HG03521 (cell line): ENCODE measurements at regions not wholly inside any gene's neighbourhood (a gene's known extent, or its start where the extent isn't known, plus 50 kb on each side); places are given as distances from the start of the nearest gene placed in this dataset.

Experiments
- ATAC-seq: cut with Tn5 transposase; IDR thresholded peaks from one replicate; pipeline ENCODE4 v1.9.1; 2021; ENCODE audit warnings: mild to moderate bottlenecking, moderate library complexity; ENCODE audit not compliant: unreplicated experiment

DNA sequence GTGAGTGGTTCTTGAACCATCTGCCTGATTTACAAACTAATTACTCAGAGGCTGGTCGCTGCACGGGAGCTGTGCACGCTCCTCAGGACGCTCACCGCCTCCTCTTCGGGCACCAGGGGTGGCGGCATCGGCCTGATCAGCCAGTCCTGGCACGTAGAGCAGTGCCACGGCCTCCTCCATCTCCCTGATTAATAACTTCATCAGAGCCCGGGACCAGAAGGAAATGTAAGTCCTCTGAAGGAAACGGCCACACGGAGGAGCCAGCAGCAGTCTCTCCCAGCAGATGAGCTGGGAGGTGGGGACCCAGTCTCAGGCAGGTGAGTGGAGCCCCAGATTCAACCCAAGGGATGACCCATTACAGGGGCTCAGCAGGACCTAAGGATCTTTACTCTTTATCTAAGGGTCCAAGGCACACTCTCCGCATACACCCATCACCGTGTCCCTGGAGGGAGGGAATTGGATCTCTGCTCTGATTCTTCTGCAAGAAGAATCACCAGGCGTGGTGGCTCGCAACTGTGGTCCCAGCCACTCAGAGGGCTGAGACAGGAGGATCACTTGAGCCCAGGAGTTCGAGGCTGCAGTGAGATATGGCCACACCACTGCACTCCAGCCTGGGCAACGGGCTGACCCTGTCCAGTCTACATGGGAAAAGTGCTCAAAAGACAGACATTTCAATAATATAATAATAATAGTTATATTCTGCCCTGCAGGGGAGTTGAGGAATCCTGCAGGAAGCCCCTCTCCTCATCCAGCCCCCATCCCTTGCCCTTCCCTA lies 366.5 kb downstream of the SEC14L1 start:
- no peak for ATAC-seq

DNA sequence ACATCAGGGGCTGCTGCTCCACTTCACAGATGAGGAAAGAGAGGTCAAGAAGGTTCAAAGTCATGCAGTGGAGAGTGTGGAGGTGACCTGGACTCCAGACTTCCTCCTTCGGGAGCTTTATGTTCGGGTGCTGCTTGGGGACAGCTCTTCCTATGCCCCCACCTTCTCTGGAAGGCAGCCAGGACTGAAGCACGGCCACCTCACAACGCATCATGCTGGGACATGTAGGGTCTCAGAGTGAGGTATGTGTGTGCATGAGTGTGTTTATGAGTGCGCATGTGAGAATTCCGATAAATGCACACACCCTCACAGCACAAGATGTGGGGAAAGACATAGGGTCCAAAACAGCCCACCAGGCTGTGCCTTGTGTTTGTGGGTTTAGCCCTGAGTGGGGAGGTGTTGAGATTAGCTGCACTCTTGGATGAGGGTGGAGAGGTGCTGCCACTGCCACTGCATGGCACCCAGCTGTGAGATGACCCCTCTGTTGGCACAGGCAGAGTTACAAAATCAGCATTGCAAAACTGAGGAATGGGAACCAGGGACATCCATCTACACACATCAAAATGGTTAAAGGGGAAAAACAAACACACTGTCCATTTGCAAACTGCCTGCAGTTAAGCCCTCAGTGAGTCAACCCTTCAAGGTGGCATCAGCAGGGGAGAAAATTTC lies 367.4 kb downstream of the SEC14L1 start:
- ATAC-seq: no peak

DNA sequence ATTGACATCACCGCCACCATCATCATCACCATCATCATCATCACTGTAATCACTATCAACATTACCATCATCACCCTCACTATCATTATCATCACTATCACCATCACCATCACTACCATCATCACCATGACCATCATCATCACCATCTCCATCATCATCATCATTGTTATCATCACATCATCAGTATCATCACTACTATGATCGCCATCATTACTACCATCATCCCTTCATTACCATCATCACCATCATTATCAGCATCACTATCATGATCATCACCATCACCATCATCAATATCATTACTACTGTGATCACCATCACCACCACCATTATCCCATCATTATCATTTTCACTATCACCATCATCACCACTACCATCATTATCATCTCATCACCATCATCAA lies 368.3 kb downstream of the SEC14L1 start:
- ATAC-seq: no peak

DNA sequence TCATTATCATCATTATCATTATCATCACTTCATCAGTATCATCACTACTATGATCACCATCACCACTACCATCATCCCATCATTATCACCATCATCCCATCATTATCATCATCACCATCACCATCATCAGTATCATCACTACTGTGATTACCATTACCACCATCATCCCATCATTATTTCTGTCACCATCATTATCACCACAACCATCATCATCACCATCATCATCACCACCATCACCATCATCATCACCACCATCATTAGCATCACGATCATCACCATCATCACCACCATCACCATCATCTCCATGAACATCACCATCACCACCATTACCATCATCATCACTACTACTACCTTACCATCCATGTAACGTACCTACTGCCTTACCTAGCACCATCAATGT lies 368.8 kb downstream of the SEC14L1 start:
- no peak for ATAC-seq

DNA sequence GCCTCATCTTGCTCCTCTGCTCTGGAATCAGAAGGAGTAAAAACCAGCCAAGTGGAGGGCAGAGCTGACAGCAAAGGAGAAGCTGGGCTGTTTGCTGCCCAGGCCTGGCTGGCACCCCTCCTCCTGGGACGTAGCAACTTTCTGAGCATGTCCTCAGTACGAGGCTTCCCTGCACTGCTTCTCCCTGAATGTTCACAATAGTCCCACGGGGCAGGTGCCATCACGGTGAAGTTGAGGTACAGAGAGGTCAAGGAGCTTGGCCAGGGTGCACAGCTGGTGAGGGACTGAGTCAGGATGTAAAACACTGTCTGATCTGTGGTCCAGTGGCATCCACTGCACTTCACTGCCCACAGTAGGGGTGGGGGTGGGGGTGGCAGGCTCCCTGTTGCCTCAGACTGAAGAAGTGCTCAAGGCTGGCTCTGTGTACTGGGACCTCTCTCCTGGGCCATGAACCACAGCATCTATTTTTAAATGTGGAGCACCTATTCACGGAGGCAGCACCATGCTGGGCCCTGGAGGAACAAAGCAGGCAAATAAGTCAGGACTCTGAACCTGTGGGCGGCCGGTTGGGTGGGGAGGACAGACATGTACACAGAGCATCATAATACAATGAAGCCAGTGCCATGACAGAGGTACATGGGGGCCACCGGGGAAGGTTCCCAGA lies 369.5 kb downstream of the SEC14L1 start:
- ATAC-seq: no peak

DNA sequence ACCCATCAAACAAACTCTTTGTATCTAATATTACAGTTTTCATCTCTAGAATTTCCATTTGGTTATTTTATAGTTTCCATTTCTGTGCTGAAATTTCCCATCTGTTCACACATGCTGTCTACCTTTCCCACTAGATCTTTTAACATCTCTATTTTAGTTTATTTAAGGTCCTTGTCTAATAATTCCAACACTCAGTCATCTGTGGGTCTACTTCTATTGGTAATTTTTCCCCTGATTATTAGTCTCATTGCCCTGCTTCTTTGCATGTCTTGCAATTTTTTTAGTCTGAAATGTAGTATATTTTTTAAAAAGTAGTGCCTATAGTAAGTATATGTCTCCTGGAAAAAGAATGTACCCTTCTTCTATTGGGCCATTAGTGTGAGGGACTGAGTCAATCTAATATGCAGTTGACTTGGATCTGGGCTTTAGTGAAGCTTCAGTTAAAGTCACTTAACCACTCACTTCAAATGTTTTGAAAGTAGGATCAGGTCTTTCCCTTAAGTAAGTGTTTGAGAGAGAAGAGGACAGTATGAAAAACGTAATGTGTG lies 370.8 kb downstream of the SEC14L1 start:
- no peak for ATAC-seq

DNA sequence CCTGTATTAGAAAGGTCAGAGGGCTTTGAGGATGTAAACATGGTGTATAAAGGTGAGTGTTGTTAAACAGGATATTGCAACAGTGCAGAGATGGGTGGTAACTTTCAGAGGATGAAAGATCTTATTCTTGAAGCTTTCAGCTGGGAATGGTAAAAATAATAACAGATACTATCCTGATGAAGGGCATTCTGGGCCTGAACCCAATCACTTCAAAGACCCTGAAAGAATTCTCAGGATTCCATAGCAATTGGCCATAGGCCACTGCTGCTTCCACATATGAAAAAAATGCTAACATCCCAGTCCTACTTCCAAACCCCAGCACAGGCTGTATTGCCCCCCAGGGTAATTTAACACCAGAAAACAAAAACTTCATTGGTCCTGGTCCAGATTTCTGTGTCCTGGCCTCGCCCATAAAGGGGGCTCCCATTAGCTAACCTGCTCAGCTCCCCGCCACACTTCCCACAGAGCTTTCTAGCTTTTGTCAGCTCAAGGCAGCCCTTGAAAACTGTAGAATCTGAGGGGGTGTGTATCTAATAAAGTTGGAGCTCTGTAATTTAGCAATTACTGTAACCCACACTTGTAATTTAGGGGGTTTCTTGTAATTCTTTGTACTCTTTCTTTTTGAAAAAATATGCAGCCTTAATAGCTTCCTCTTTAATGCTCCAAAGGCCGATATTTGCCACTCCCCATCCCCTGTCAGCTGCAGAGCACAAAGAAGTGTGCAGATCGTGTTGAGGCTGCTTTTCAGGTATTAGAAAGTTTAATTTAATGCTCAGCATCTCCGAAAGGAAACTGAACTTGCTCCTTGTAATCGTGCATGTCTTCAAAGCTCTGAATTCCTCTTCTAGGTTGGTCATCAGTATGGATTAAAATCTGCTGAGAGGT lies 371.5 kb downstream of the SEC14L1 start:
- ATAC-seq: no peak

DNA sequence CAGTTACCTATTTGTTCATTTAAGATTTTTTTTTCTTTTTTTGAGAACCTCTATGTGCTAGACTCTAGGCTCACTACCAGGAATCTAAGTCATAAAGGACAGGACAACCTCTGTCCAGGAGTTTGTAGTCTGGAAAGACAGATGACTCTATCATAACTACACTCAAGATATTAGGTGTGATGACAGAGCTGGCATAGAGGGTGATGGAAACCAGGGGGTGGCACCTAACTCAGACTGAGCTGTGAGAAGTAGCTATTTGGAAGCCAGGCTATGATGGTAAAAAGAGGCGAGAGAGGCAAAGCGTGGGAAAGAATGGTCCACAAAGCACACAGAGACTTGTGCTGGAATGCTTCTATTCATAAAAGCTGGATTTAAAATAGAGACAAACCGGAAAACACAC lies 372.3 kb downstream of the SEC14L1 start:
- ATAC-seq: no peak

DNA sequence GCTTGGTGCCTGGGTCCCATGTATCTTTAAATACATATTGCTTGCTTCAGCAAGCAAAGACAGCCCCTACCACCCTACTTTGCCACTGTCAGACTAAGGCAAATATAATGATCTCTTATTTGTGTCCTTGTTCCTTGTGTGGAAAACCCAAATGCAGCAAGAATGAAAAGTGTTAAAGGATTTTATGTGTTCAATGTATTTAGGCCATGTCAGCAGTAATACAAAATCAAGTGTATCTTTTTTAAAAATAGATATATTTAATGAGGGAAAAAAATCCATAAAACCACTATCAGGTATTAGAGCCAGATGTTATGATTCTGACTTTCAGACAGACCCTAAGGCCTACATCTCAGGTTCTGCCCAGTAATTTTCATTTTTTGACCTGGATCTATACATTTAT lies 374.5 kb downstream of the SEC14L1 start:
- no peak for ATAC-seq

DNA sequence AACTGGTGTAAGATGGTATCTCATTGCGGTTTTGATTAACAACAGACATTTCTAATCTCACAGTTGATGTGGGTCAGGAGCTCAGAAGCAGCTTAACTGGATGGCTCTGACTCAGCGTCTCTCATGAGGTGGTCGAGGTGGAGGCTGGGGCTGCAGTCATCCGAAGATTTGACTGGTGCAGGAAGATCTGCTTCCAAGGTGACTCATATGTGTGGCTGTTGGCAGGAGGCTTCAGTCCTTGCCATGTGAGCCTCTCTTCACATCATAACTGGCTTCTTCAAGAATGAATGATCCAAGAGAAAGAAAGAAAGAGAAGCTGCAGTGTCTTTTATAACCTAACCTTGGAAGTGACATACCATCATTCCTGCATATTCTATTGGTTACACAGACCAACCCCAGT lies 376.1 kb downstream of the SEC14L1 start:
- no peak for ATAC-seq

DNA sequence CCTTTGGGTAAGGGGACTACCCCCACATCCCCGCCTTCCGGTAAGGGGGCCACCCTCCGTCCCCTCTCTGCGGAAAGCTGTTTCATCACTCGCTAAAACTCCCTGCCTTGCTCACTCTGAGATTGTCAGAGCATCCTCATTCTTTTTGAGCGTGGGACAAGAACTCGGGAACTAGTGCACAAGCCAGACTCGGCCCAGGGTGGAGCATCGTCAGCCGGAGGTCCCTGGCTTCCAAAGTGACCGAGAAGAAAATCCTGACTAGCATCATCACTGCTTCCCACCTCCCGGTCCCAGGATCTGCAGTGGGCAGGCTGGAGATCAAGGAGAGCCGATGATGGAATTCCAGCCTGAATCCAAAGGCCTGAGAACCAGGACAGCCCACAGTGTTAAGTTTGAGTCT lies 380.3 kb downstream of the SEC14L1 start:
- ATAC-seq: no peak

DNA sequence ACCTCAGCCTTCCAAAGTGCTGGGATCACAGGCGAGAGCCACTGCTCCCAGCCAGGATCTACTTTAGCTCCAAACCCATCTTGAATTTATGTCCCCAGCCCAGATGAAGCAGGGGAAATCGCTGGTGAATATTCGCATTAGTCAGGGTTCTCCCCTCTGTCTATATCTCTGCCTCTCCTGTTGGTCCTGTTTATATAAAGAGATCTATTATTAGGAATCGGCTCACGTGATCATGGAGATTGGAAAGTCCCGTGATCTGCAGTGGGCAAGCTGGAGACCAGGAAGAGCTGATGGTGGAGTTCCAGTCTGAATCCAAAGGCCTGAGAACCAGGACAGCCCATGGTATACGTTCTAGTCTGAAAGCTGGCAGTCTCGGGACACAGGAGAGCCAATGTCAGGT lies 382.8 kb downstream of the SEC14L1 start:
- ATAC-seq: no peak

DNA sequence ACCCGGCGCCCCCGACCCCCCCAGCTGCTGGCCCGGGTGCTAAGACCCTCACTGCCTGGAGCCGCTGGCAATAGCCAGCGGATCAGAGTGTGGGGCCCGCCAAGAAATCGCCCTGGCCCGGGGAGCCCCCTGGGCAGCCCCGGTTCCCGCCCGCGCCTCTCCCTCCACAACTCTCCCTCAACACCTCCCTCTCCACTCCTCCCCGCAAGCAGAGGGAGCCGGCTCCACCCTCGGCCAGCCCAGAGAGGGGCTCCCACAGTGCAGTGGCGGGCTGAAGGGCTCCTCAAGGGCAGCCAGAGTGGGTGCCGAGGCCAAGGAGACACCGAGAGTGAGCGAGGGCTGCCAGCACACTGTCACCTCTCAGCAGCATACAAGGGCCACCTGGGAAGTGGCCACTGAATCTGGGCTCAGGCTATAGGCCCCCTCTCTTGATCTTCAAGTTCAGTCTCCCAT lies 385.5 kb downstream of the SEC14L1 start:
- no peak for ATAC-seq

DNA sequence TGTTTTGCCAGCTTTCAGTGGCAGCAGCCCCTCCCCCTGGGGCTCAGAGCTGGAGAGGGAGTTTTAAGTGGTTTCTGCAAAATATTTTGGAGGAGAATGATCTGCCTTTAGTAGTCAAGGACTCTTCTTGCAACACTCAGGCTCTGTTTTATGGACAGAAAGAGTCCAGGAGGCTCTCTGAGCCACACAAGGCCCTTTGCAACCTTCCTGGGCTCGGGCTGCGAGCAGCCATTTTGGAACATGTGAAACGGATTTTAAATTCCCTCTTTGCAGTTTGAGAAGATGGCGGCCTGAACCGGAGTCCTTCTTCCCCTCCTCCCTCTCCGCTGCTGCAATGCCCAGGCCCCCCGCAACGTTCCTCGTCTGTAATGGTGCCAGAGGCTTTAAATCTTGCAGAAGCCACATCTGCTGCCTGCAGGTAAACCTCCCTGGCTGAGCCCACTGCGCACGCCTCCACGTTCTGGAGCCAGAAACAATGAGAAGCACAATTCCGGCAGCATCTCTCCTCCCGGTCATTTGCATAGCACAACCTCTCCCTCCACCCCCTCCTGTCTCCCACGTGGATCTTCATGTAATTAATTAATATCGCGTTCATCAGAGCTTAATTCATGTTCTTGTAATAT lies 386.1 kb downstream of the SEC14L1 start:
- no peak for ATAC-seq

DNA sequence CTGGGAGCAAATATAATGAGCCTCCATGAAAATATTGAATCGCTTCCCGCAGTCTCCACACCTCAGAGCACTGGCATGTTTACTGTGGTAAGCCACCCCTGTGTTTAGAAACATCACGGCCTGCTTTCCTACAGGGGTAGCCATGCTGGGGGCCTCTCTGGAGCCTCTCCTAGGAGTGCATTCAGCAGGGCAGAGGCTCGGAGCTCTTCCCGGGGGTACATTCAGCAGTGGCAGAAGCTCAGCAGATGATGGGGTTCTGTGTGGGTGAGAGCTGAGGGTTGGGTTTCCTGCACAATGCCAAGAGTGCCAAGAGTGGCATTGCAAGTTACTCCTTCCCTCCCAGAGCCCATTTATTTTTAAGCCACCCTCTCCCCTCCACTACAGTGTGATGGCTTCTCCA lies 386.6 kb downstream of the SEC14L1 start:
- no peak for ATAC-seq

DNA sequence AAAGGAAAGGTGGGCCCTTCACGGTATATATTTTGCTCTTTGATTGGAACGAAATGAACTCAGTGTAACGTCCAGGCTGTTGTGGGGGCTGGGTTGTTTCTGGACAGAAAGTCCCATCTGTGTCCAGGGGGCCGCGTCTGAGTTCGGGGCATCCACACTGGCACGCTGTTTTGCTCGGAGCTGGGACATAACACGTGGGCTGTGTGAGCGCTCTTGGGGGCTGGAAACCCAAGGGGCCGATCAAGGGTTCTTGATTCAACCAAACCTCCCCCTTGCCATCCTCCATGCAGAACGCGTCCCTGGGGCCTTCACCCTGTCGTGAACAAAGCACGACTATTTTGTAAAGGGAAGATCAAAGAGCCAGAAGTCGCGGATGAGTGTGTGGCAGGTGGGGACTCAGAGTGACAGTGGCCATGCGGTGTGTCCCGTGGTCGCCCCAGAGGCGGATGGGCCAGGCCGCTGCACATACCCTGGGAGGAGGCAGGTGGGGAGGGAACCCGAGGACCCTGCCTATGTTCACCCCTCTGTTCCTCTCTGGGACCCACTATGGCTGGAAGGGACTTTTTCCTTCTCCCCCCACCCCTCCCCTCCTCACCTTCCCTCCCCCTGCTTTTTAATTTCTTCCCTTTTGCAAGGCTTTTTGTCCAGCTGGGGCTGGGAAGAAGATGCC lies 387.2 kb downstream of the SEC14L1 start:
- ATAC-seq: no peak

DNA sequence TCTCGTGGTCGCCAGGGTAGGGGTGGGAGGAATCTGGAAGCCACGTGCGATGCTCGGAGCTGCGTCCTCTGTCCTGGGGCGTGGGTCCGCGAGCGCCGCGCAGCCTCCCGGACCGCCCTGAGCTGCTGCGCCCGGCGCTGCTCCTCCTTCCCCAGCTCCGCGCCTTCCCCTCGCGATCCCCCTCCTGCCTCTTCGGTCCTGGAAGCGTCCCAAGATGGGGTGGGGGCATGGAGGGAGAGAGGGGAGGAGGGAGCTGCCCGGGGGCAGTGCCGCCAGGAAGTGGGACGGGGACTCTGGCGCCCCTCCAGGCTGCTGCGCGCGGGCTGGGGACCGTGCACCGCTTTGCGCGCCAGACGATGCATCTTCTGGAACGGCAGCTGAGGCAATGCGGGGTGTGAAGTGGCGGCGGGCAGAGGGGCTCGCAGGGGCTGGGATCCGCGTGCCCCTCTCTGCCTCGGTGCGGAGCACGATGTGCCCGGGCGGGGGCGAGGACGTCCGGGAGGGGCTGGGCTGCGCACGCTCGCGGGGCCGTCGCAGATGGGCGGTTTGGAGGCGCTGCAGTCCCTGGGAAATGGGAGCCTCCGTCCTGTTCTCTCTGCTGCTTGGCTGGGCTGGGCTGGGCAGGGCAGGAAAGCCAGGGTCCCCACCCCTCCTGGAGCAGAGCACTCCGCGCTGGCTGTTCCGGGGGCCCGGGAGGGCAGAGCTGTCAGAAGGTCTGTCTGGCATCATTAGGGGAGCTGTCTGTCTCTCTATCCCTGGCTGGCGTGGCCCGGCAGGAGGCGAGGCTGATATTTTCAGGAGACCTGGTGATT lies 388.0 kb downstream of the SEC14L1 start:
- no peak for ATAC-seq

DNA sequence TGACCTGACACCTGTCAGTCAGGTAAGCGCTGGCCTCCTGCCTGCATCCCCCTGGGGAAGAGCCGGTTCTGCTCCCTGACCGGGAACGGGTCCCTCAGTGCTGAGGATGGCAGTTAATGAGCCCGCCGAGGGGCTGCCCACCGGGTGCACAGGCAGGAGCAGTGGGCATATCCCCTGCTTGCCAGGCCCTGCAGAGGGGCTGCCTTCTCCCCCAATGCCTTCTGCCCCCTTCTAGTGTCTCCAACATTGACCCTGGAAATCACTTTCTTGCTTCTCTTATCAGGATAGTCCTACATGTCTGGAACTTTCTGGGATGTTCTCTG lies 388.5 kb downstream of the SEC14L1 start:
- ATAC-seq: no peak

DNA sequence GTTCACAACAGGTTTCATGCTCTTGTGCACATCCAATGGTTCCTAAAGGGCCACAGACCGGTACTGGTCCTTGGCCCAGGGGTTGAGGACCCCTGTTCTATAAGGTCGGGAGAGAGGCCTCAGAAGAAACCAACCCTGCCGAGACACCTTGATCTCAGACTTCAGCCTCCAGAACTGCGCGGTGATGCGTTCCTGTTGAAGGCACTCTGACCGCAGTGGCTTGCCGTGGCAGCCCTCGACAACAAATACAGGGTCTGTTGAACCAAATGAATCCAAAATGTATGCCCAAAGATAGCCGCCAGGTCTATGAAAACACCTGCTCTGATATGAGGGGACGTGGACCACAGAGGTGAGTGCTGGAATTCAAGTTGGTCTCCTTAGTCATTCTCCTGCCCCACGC lies 389.8 kb downstream of the SEC14L1 start:
- ATAC-seq: no peak
